ENCODE measurements at regions not wholly inside any gene's neighbourhood (a gene's known extent, or its start where the extent isn't known, plus 50 kb on each side); places are given as distances from the start of the nearest gene placed in this dataset.

DNA sequence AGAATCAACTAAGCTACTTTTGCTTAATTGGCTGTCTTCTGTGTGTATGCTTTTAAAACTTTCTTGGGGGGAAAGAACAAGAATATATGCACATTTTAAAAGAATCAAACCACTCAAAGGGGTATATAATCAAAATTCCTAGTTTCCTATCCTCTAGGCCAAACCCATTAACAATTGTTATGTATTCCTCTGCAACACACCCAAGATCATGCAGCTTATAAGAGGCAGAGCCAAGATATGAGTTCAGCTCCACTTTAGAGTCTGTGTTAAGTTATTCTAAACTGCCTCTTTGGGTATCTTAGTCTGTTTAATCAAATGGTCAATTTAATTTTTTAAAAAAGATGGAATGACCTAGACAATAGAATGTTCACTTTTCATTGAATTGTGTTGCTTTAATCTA lies 326.1 kb upstream of the IL12A start:
- no peaks in the 10 kb centered on the region for H3K79me2 ChIP-seq (ENCODE audit: control insufficient read depth, insufficient read depth, low read length)

GRCh38 chr3:159664006-159664405 lies 324.6 kb upstream of the IL12A start:
- Histone ChIP-seq H3K79me2 (ENCODE audit: control insufficient read depth, insufficient read depth, low read length) (no peaks in the 10 kb centered on the region), H3K36me3 (ENCODE audit: control insufficient read depth in 2 of 2, extremely low read depth in 1 of 2, insufficient read depth in 2 of 2, low read length in 2 of 2) (no peaks in the 10 kb centered on the region), H3K4me1 (ENCODE audit: control insufficient read depth, extremely low read depth, insufficient read depth, low read length) (no peaks in the 10 kb centered on the region), H4K20me1 (ENCODE audit: control insufficient read depth, extremely low read depth, insufficient read depth, low read length) (no peaks in the 10 kb centered on the region), H3K27ac (ENCODE audit: control insufficient read depth, insufficient read depth, low read length) (no peak overlapping the region), H3K4me2 (ENCODE audit: control insufficient read depth, extremely low read depth, insufficient read depth, low read depth, low read length) (no peak overlapping the region), H3K27me3 (ENCODE audit: control insufficient read depth, extremely low read depth, insufficient read depth, low read length) (no peaks in the 10 kb centered on the region), H3K9me1 (ENCODE audit: control insufficient read depth, extremely low read depth, insufficient read depth, low read length) (no peaks in the 10 kb centered on the region), H3K9me3 (ENCODE audit: control insufficient read depth, low read depth, low read length) (peaks cover 2% of the 10 kb centered on the region), H3K4me3 (ENCODE audit: control insufficient read depth in 2 of 3, extremely low read depth in 1 of 3, insufficient read depth in 2 of 3, low read depth in 1 of 3, low read length in 3 of 3) (no peak overlapping the region), H2AFZ (ENCODE audit: control insufficient read depth, low read length) (no peak overlapping the region), H3K9ac (ENCODE audit: control insufficient read depth, extremely low read depth, insufficient read depth, low read length) (no peak overlapping the region)
- dilution Hi-C loops (cut with MboI; ENCODE audit: extremely low pct_ligation_motif_present, low sequenced_read_pairs) = no loop called here
- DNase-seq (ENCODE audit: low read depth, low spot score) (no peak), FAIRE-seq (no peak)
- no peak for TF ChIP-seq EZH2 (IDR thresholded peaks at IDR 0.05; ENCODE audit: low read length)
- TF ChIP-seq, protein P1, sequence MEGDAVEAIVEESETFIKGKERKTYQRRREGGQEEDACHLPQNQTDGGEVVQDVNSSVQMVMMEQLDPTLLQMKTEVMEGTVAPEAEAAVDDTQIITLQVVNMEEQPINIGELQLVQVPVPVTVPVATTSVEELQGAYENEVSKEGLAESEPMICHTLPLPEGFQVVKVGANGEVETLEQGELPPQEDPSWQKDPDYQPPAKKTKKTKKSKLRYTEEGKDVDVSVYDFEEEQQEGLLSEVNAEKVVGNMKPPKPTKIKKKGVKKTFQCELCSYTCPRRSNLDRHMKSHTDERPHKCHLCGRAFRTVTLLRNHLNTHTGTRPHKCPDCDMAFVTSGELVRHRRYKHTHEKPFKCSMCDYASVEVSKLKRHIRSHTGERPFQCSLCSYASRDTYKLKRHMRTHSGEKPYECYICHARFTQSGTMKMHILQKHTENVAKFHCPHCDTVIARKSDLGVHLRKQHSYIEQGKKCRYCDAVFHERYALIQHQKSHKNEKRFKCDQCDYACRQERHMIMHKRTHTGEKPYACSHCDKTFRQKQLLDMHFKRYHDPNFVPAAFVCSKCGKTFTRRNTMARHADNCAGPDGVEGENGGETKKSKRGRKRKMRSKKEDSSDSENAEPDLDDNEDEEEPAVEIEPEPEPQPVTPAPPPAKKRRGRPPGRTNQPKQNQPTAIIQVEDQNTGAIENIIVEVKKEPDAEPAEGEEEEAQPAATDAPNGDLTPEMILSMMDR (optimal IDR thresholded peaks at IDR 0.05 in 1 of 3, IDR thresholded peaks at IDR 0.05 in 1 of 3, conservative IDR thresholded peaks at IDR 0.05 in 1 of 3; ENCODE audit: extremely low read depth in 1 of 3, insufficient read depth in 2 of 3, low read length in 3 of 3) = no peak

More for the DNA sequence above, 326.1 kb upstream of the IL12A start:
- Histone ChIP-seq H3K9me3 (ENCODE audit: control insufficient read depth, low read depth, low read length) (peaks cover 2% of the 10 kb centered on the region), H3K36me3 (ENCODE audit: control insufficient read depth in 2 of 2, extremely low read depth in 1 of 2, insufficient read depth in 2 of 2, low read length in 2 of 2) (no peaks in the 10 kb centered on the region), H3K27me3 (ENCODE audit: control insufficient read depth, extremely low read depth, insufficient read depth, low read length) (no peaks in the 10 kb centered on the region), H3K9ac (ENCODE audit: control insufficient read depth, extremely low read depth, insufficient read depth, low read length) (no peak overlapping the region), H2AFZ (ENCODE audit: control insufficient read depth, low read length) (no peak overlapping the region), H4K20me1 (ENCODE audit: control insufficient read depth, extremely low read depth, insufficient read depth, low read length) (no peaks in the 10 kb centered on the region), H3K27ac (ENCODE audit: control insufficient read depth, insufficient read depth, low read length) (no peak overlapping the region), H3K9me1 (ENCODE audit: control insufficient read depth, extremely low read depth, insufficient read depth, low read length) (no peaks in the 10 kb centered on the region), H3K4me3 (ENCODE audit: control insufficient read depth in 2 of 3, extremely low read depth in 1 of 3, insufficient read depth in 2 of 3, low read depth in 1 of 3, low read length in 3 of 3) (no peak overlapping the region), H3K4me2 (ENCODE audit: control insufficient read depth, extremely low read depth, insufficient read depth, low read depth, low read length) (no peak overlapping the region), H3K4me1 (ENCODE audit: control insufficient read depth, extremely low read depth, insufficient read depth, low read length) (no peaks in the 10 kb centered on the region)
- FAIRE-seq = no peak
- dilution Hi-C loops (cut with MboI; ENCODE audit: extremely low pct_ligation_motif_present, low sequenced_read_pairs) = no loop called here
- DNase-seq (ENCODE audit: low read depth, low spot score) = no peak
- TF ChIP-seq, protein P1 (optimal IDR thresholded peaks at IDR 0.05 in 1 of 3, IDR thresholded peaks at IDR 0.05 in 1 of 3, conservative IDR thresholded peaks at IDR 0.05 in 1 of 3; ENCODE audit: extremely low read depth in 1 of 3, insufficient read depth in 2 of 3, low read length in 3 of 3) = no peak
- no peak for TF ChIP-seq EZH2 (IDR thresholded peaks at IDR 0.05; ENCODE audit: low read length)
